ENCODE measurements at regions not wholly inside any gene's neighbourhood (a gene's known extent, or its start where the extent isn't known, plus 50 kb on each side); places are given as distances from the start of the nearest gene placed in this dataset.
"Not testable (repeated sequence)": the region's sequence is repeated elsewhere in the genome, so short reads cannot be mapped to it uniquely, and the experiment has no call there.

DNA sequence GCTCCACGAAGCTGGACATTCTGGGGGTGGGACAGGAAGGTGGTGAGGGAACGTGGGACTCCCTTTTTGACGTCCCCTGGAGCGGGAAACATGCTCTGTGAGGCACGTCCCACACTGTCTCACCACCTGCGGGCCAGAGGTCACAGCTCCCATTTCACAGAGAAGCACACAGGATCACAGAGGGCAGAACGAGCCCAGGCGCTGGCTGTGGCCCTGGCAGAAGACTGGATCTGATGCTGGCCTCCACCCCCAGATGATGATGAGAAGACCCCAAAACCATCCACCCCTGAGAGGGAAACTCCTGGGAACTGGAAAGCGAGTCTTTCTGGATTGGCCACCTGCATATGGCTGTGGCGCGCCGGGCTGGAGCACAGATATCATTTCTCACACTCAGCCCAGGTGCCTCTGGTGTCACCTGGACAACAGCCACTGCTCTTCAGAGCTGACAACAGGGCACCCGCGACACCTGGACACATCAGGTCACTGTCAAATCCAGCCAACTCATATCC lies 216.2 kb downstream of the TUBA3C start:
- ATAC-seq: no peak
- TF ChIP-seq, protein P1, sequence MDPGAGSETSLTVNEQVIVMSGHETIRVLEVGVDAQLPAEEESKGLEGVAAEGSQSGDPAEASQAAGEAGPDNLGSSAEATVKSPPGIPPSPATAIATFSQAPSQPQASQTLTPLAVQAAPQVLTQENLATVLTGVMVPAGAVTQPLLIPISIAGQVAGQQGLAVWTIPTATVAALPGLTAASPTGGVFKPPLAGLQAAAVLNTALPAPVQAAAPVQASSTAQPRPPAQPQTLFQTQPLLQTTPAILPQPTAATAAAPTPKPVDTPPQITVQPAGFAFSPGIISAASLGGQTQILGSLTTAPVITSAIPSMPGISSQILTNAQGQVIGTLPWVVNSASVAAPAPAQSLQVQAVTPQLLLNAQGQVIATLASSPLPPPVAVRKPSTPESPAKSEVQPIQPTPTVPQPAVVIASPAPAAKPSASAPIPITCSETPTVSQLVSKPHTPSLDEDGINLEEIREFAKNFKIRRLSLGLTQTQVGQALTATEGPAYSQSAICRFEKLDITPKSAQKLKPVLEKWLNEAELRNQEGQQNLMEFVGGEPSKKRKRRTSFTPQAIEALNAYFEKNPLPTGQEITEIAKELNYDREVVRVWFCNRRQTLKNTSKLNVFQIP (CRISPR knock-in tag; IDR thresholded peaks at IDR 0.05; ENCODE audit: borderline replicate concordance, low read depth): no peak
- no peak for TF ChIP-seq GLIS3 (CRISPR knock-in tag; IDR thresholded peaks at IDR 0.05)
- no peak for TF ChIP-seq ISL1 (CRISPR knock-in tag; IDR thresholded peaks at IDR 0.05)
- no peak for TF ChIP-seq ARNTL (CRISPR knock-in tag; IDR thresholded peaks at IDR 0.05; ENCODE audit: borderline replicate concordance, low read depth)
- TF ChIP-seq ZFP3 (CRISPR knock-in tag; IDR thresholded peaks at IDR 0.05): no peak
- TF ChIP-seq BACH2 (CRISPR knock-in tag; IDR thresholded peaks at IDR 0.05; ENCODE audit: borderline replicate concordance): no peak
- no peak for TF ChIP-seq CSDC2 (CRISPR knock-in tag; IDR thresholded peaks at IDR 0.05)
- TF ChIP-seq ZNF8 (CRISPR knock-in tag; IDR thresholded peaks at IDR 0.05): no peak
- no peak for TF ChIP-seq RARB (CRISPR knock-in tag; IDR thresholded peaks at IDR 0.05)

GRCh38 chr13:18964942-18965341 lies 216.7 kb downstream of the TUBA3C start:
- TF ChIP-seq, protein P2, sequence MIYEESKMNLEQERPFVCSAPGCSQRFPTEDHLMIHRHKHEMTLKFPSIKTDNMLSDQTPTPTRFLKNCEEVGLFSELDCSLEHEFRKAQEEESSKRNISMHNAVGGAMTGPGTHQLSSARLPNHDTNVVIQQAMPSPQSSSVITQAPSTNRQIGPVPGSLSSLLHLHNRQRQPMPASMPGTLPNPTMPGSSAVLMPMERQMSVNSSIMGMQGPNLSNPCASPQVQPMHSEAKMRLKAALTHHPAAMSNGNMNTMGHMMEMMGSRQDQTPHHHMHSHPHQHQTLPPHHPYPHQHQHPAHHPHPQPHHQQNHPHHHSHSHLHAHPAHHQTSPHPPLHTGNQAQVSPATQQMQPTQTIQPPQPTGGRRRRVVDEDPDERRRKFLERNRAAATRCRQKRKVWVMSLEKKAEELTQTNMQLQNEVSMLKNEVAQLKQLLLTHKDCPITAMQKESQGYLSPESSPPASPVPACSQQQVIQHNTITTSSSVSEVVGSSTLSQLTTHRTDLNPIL (CRISPR knock-in tag; IDR thresholded peaks at IDR 0.05; ENCODE audit: low read depth): no peak
- TF ChIP-seq ZNF8 (CRISPR knock-in tag; IDR thresholded peaks at IDR 0.05): no peak
- no peak for TF ChIP-seq ARNTL (CRISPR knock-in tag; IDR thresholded peaks at IDR 0.05; ENCODE audit: borderline replicate concordance, low read depth)
- no peak for TF ChIP-seq RARB (CRISPR knock-in tag; IDR thresholded peaks at IDR 0.05)
- TF ChIP-seq, protein P3, sequence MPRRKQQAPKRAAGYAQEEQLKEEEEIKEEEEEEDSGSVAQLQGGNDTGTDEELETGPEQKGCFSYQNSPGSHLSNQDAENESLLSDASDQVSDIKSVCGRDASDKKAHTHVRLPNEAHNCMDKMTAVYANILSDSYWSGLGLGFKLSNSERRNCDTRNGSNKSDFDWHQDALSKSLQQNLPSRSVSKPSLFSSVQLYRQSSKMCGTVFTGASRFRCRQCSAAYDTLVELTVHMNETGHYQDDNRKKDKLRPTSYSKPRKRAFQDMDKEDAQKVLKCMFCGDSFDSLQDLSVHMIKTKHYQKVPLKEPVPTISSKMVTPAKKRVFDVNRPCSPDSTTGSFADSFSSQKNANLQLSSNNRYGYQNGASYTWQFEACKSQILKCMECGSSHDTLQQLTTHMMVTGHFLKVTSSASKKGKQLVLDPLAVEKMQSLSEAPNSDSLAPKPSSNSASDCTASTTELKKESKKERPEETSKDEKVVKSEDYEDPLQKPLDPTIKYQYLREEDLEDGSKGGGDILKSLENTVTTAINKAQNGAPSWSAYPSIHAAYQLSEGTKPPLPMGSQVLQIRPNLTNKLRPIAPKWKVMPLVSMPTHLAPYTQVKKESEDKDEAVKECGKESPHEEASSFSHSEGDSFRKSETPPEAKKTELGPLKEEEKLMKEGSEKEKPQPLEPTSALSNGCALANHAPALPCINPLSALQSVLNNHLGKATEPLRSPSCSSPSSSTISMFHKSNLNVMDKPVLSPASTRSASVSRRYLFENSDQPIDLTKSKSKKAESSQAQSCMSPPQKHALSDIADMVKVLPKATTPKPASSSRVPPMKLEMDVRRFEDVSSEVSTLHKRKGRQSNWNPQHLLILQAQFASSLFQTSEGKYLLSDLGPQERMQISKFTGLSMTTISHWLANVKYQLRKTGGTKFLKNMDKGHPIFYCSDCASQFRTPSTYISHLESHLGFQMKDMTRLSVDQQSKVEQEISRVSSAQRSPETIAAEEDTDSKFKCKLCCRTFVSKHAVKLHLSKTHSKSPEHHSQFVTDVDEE (CRISPR knock-in tag; IDR thresholded peaks at IDR 0.05): no peak

GRCh38 chr13:18963684-18964083 lies 217.9 kb downstream of the TUBA3C start:
- ATAC-seq: not testable (repeated sequence)

More at GRCh38 chr13:18964942-18965341, 216.7 kb downstream of the TUBA3C start:
- ATAC-seq: no peak

- TF ChIP-seq, protein P1 (CRISPR knock-in tag; IDR thresholded peaks at IDR 0.05; ENCODE audit: borderline replicate concordance, low read depth): no peak
- TF ChIP-seq, protein P3 (CRISPR knock-in tag; IDR thresholded peaks at IDR 0.05): no peak
- TF ChIP-seq ZC3H10 (CRISPR knock-in tag; IDR thresholded peaks at IDR 0.05) (no peak), RARB (CRISPR knock-in tag; IDR thresholded peaks at IDR 0.05) (no peak), GLIS3 (CRISPR knock-in tag; IDR thresholded peaks at IDR 0.05) (no peak), ZNF70 (CRISPR knock-in tag; IDR thresholded peaks at IDR 0.05) (no peak), OSR1 (CRISPR knock-in tag; IDR thresholded peaks at IDR 0.05) (no peak), BACH2 (CRISPR knock-in tag; IDR thresholded peaks at IDR 0.05; ENCODE audit: borderline replicate concordance) (no peak), ISL1 (CRISPR knock-in tag; IDR thresholded peaks at IDR 0.05) (no peak), ZFP30 (CRISPR knock-in tag; IDR thresholded peaks at IDR 0.05) (no peak), ZNF565 (CRISPR knock-in tag; conservative IDR thresholded peaks at IDR 0.05; ENCODE audit: low read depth) (no peak), PPARA (CRISPR knock-in tag; IDR thresholded peaks at IDR 0.05; ENCODE audit: borderline replicate concordance) (no peak), CSDC2 (CRISPR knock-in tag; IDR thresholded peaks at IDR 0.05) (no peak), ZFP3 (CRISPR knock-in tag; IDR thresholded peaks at IDR 0.05) (no peak), TOX (CRISPR knock-in tag; IDR thresholded peaks at IDR 0.05; ENCODE audit: borderline replicate concordance) (no peak), TCF4 (CRISPR knock-in tag; IDR thresholded peaks at IDR 0.05; ENCODE audit: borderline replicate concordance) (no peak), ZNF8 (CRISPR knock-in tag; IDR thresholded peaks at IDR 0.05) (no peak)
- TF ChIP-seq, protein P4, sequence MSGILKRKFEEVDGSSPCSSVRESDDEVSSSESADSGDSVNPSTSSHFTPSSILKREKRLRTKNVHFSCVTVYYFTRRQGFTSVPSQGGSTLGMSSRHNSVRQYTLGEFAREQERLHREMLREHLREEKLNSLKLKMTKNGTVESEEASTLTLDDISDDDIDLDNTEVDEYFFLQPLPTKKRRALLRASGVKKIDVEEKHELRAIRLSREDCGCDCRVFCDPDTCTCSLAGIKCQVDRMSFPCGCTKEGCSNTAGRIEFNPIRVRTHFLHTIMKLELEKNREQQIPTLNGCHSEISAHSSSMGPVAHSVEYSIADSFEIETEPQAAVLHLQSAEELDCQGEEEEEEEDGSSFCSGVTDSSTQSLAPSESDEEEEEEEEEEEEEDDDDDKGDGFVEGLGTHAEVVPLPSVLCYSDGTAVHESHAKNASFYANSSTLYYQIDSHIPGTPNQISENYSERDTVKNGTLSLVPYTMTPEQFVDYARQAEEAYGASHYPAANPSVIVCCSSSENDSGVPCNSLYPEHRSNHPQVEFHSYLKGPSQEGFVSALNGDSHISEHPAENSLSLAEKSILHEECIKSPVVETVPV (CRISPR knock-in tag; IDR thresholded peaks at IDR 0.05): no peak
- TF ChIP-seq, protein P5, sequence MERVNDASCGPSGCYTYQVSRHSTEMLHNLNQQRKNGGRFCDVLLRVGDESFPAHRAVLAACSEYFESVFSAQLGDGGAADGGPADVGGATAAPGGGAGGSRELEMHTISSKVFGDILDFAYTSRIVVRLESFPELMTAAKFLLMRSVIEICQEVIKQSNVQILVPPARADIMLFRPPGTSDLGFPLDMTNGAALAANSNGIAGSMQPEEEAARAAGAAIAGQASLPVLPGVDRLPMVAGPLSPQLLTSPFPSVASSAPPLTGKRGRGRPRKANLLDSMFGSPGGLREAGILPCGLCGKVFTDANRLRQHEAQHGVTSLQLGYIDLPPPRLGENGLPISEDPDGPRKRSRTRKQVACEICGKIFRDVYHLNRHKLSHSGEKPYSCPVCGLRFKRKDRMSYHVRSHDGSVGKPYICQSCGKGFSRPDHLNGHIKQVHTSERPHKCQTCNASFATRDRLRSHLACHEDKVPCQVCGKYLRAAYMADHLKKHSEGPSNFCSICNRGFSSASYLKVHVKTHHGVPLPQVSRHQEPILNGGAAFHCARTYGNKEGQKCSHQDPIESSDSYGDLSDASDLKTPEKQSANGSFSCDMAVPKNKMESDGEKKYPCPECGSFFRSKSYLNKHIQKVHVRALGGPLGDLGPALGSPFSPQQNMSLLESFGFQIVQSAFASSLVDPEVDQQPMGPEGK (CRISPR knock-in tag; IDR thresholded peaks at IDR 0.05; ENCODE audit: borderline replicate concordance): no peak
- no peak for ATAC-seq
Measured at GRCh38 chr13:18962168-18962734, 219.4 kb downstream of the TUBA3C start.
